ENCODE measurements at regions not wholly inside any gene's neighbourhood (a gene's known extent, or its start where the extent isn't known, plus 50 kb on each side); places are given as distances from the start of the nearest gene placed in this dataset.

DNA sequence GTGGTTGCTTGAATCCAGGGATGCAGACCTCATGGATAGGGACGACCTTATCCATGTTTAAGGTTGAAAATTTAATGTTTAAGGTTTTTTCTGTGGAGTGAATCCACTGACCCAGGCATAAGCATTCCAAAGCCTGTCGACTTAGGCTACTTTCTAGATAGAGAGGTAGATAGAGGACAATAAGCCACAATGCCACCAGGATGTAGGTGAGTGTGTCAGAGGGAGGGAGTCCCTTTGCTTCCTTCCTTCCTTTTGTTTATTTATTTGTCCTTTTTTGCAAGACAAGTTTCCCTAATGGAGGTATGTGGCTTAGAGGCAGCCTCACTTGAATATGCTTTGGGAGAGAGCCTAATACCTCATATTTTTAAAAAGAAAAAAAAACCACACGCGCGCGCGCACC lies 834.2 kb upstream of the SOX9 start:
- Histone ChIP-seq H4K20me1 (ENCODE audit: insufficient read depth, low read length, poor library complexity, severe bottlenecking) (no peaks in the 10 kb centered on the region), H3K79me2 (ENCODE audit: insufficient read depth, low read length) (no peaks in the 10 kb centered on the region), H3K4me1 (ENCODE audit: insufficient read depth, low read length, poor library complexity, severe bottlenecking) (no peaks in the 10 kb centered on the region), H3K4me3 (ENCODE audit: low read length, poor library complexity, severe bottlenecking) (no peak overlapping the region), H3K4me2 (ENCODE audit: low read depth, low read length, poor library complexity, severe bottlenecking) (no peak overlapping the region), H3K9me2 (replicated peaks; ENCODE audit: low read depth, low read length) (no peaks in the 10 kb centered on the region), H3K9ac (ENCODE audit: low read depth, low read length, poor library complexity, severe bottlenecking) (no peak overlapping the region), H3K9me3 (ENCODE audit: insufficient read depth, low read depth, low read length) (no peaks in the 10 kb centered on the region), H2AFZ (ENCODE audit: low read length) (no peak overlapping the region), H3K27me3 (ENCODE audit: insufficient read depth, low read length, poor library complexity, severe bottlenecking) (no peaks in the 10 kb centered on the region), H3K36me3 (ENCODE audit: insufficient read depth, low read length) (no peaks in the 10 kb centered on the region), H3F3A (ENCODE audit: low read depth) (no peaks in the 10 kb centered on the region)
- no peak for TF ChIP-seq EZH2phosphoT487 (IDR thresholded peaks at IDR 0.05; ENCODE audit: borderline replicate concordance)
- TF ChIP-seq, protein P1, sequence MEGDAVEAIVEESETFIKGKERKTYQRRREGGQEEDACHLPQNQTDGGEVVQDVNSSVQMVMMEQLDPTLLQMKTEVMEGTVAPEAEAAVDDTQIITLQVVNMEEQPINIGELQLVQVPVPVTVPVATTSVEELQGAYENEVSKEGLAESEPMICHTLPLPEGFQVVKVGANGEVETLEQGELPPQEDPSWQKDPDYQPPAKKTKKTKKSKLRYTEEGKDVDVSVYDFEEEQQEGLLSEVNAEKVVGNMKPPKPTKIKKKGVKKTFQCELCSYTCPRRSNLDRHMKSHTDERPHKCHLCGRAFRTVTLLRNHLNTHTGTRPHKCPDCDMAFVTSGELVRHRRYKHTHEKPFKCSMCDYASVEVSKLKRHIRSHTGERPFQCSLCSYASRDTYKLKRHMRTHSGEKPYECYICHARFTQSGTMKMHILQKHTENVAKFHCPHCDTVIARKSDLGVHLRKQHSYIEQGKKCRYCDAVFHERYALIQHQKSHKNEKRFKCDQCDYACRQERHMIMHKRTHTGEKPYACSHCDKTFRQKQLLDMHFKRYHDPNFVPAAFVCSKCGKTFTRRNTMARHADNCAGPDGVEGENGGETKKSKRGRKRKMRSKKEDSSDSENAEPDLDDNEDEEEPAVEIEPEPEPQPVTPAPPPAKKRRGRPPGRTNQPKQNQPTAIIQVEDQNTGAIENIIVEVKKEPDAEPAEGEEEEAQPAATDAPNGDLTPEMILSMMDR (conservative IDR thresholded peaks at IDR 0.05; ENCODE audit: low read length): no peak

DNA sequence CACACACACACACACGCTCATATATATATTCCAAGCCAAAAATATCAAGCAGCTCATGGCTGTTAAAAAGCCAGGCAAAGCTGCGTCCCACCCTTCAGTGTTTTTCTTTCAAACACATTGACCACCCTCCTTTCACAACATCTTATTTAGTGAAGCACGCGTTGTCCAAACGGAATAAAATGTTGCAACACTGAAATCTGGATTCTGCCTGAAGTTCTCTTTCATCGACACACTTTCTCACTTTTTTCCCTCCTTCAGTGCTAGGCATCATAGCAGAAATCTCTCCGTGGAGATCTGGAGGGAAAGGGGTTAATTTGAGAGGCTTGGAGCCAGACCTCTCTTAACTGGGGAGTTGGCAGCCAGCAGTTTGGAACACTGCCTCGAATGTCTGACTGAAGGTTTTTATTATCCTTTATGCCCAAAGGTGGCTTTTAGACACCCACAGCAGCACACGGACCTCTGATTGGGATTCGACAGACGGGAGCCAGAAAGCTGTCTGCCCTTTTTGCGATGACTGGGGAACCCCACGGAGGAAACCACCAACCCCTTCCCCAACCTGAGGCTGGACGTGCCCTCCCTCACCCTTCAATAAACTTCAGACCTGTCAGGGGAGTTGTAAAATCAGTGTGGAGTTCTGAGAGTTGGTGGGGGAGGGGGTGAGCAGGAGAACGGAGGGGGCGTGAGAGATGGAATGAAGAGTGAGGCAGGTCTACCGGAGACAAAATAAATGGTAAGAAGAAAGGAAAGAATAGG lies 833.6 kb upstream of the SOX9 start:
- Histone ChIP-seq H3K79me2 (ENCODE audit: insufficient read depth, low read length) (no peaks in the 10 kb centered on the region), H3K4me3 (ENCODE audit: low read length, poor library complexity, severe bottlenecking) (no peak overlapping the region), H3K9me2 (replicated peaks; ENCODE audit: low read depth, low read length) (no peaks in the 10 kb centered on the region), H4K20me1 (ENCODE audit: insufficient read depth, low read length, poor library complexity, severe bottlenecking) (no peaks in the 10 kb centered on the region), H3K9ac (ENCODE audit: low read depth, low read length, poor library complexity, severe bottlenecking) (no peak overlapping the region), H3K36me3 (ENCODE audit: insufficient read depth, low read length) (no peaks in the 10 kb centered on the region), H3K4me2 (ENCODE audit: low read depth, low read length, poor library complexity, severe bottlenecking) (no peak overlapping the region), H3F3A (ENCODE audit: low read depth) (no peaks in the 10 kb centered on the region), H3K4me1 (ENCODE audit: insufficient read depth, low read length, poor library complexity, severe bottlenecking) (no peaks in the 10 kb centered on the region), H2AFZ (ENCODE audit: low read length) (no peak overlapping the region), H3K9me3 (ENCODE audit: insufficient read depth, low read depth, low read length) (no peaks in the 10 kb centered on the region), H3K27me3 (ENCODE audit: insufficient read depth, low read length, poor library complexity, severe bottlenecking) (no peaks in the 10 kb centered on the region)
- TF ChIP-seq EZH2phosphoT487 (IDR thresholded peaks at IDR 0.05; ENCODE audit: borderline replicate concordance): no peak
- TF ChIP-seq, protein P1 (conservative IDR thresholded peaks at IDR 0.05; ENCODE audit: low read length): no peak

DNA sequence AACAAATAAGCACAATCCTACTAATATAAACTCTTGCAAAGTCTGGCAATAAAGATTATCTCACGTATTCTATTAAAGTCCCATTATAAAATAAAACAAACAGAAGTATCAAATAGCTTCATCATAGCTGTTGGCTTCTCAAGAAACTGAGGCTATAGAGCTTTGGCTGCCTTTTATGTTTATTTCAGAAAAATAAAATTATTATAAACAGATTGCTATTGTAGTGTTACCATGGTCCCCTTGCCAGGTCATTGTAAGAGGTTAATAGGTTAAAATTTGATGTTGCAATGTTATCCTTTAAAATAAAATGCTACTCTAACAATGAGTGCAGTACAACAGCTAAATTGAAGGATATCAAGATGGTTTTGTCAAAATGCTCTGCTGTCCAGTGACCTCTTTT lies 828.8 kb upstream of the SOX9 start:
- no peak for TF ChIP-seq EZH2phosphoT487 (IDR thresholded peaks at IDR 0.05; ENCODE audit: borderline replicate concordance)
- TF ChIP-seq, protein P1 (conservative IDR thresholded peaks at IDR 0.05; ENCODE audit: low read length): no peak
- H3K9me2 ChIP-seq (replicated peaks; ENCODE audit: low read depth, low read length): no peaks in the 10 kb centered on the region
- H3K9me3 ChIP-seq (ENCODE audit: insufficient read depth, low read depth, low read length): no peaks in the 10 kb centered on the region
- H3K36me3 ChIP-seq (ENCODE audit: insufficient read depth, low read length): no peaks in the 10 kb centered on the region
- H3K4me3 ChIP-seq (ENCODE audit: low read length, poor library complexity, severe bottlenecking): no peak overlapping the region
- H3K79me2 ChIP-seq (ENCODE audit: insufficient read depth, low read length): no peaks in the 10 kb centered on the region
- no peaks in the 10 kb centered on the region for H3F3A ChIP-seq (ENCODE audit: low read depth)
- no peaks in the 10 kb centered on the region for H4K20me1 ChIP-seq (ENCODE audit: insufficient read depth, low read length, poor library complexity, severe bottlenecking)
- no peak overlapping the region for H3K4me2 ChIP-seq (ENCODE audit: low read depth, low read length, poor library complexity, severe bottlenecking)
- no peaks in the 10 kb centered on the region for H3K27me3 ChIP-seq (ENCODE audit: insufficient read depth, low read length, poor library complexity, severe bottlenecking)
- H2AFZ ChIP-seq (ENCODE audit: low read length): no peak overlapping the region
- H3K4me1 ChIP-seq (ENCODE audit: insufficient read depth, low read length, poor library complexity, severe bottlenecking): no peaks in the 10 kb centered on the region
- H3K9ac ChIP-seq (ENCODE audit: low read depth, low read length, poor library complexity, severe bottlenecking): no peak overlapping the region

All from Loucy (cell line).